Lower leg skin (tissue), 4 donors: ENCODE measurements at regions not wholly inside any gene's neighbourhood (a gene's known extent, or its start where the extent isn't known, plus 50 kb on each side); places are given as distances from the start of the nearest gene placed in this dataset.

Experiments
- DNase-seq, 2 donors: peaks; one replicate each; pipeline ENCODE4 v3.0.0-alpha.2; 2019; ENCODE audit warnings: low spot score in 2 of 2
- H3K4me3 ChIP-seq: fragments of 200-600 bp; sonication (generic); 2 replicates; pipeline ENCODE4 v1.5.1; 2017; ENCODE audit warnings: mild to moderate bottlenecking, low read depth; ENCODE audit not compliant: poor library complexity, severe bottlenecking
- CTCF ChIP-seq, 3 donors: fragments of 450-650 bp; IDR thresholded peaks; one replicate each; pipeline ENCODE4 v1.5.1; 2016; ENCODE audit warnings: antibody characterized with exemption in 3 of 3, mild to moderate bottlenecking in 3 of 3, moderate library complexity in 2 of 3
- POLR2A ChIP-seq, 2 donors: fragments of 450-650 bp; IDR thresholded peaks; one replicate each; pipeline ENCODE4 v1.6.1; 2016 to 2017; ENCODE audit warnings: antibody characterized with exemption in 2 of 2, mild to moderate bottlenecking in 1 of 2, moderate library complexity in 1 of 2
- WGBS, 2 donors: methylation state at CpG; one replicate each; pipeline ENCODE4 v1.1.5; 2018; 5-methylcytosine and 5-hydroxymethylcytosine counted together
- intact Hi-C: fragments of 100-400 bp; cut with DNase I; formaldehyde crosslinking; loops from one replicate; pipeline ENCODE4 v1.15.0; 2023; ENCODE audit warnings: low total_unique reads

- H3K4me3 ChIP-seq = no peak overlapping the region
- no peak for TF ChIP-seq POLR2A (IDR thresholded peaks at IDR 0.05)
- TF ChIP-seq CTCF (IDR thresholded peaks at IDR 0.05) = no peak
- 72 to 74% methylated on average over 7 of the region's 7 CpGs for WGBS, 2 donors
- no peak for DNase-seq
- intact Hi-C loops = no loop called here
Measured at GRCh38 chr1:194698908-194699318, 1512.5 kb upstream of the B3GALT2 start.

GRCh38 chr1:194693244-194693643, 1506.8 kb upstream of the B3GALT2 start:
- no peak overlapping the region for H3K4me3 ChIP-seq
- no peak for TF ChIP-seq CTCF (IDR thresholded peaks at IDR 0.05)
- no peak for TF ChIP-seq POLR2A (IDR thresholded peaks at IDR 0.05)
- intact Hi-C loops = no loop called here
- 78 to 85% methylated on average over 2 of the region's 2 CpGs for WGBS, 2 donors
- no peak for DNase-seq

- WGBS, 2 donors = 56 to 59% methylated on average over 2 of the region's 2 CpGs
- TF ChIP-seq CTCF (IDR thresholded peaks at IDR 0.05) (no peak), POLR2A (IDR thresholded peaks at IDR 0.05) (no peak)
- DNase-seq = no peak
- intact Hi-C loops = no loop called here
- H3K4me3 ChIP-seq = no peak overlapping the region
Measured at GRCh38 chr1:194684636-194685035, 1498.2 kb upstream of the B3GALT2 start.

DNA sequence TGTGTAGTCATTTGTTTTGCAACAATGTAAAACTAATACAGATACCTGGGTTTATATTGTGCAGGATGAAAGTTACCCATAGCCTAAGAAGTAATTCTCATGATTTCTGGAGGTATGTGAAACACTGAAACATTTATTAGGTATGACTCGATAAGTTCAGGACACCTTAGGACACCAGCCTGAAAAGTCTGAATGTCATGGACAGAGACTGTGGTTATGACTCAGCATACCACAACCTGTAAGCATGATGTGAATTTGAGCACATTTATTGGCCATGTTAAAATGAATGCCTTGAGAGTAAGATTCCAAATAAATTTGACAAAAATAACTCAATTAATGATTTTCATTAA, 1471.7 kb upstream of the B3GALT2 start:
- WGBS, 2 donors = 93% methylated on average over 1 of the region's 1 CpG
- no peak for DNase-seq
- TF ChIP-seq CTCF (IDR thresholded peaks at IDR 0.05) (no peak), POLR2A (IDR thresholded peaks at IDR 0.05) (no peak)
- intact Hi-C loops = no loop called here
- H3K4me3 ChIP-seq = no peak overlapping the region

DNA sequence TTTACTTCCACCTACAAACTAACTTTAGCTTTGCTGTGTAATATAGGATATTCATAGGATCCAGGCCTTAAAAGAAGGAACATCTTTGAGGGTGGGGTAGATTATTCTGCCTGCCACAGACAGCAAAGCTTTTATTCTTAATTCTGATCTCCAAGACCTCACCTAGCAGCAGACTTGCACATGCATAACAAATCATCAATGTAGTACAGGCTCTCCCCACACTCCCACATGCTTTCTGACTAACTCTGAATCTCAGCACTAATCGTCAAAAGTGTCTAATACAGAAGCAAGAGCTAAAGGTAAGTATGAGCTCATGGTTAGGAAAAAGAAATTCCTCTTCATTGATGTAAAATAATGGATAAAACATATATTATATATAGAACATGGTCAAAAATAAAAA, 1468.5 kb upstream of the B3GALT2 start:
- 71 to 80% methylated on average over 1 of the region's 1 CpG for WGBS, 2 donors
- H3K4me3 ChIP-seq = no peak overlapping the region
- TF ChIP-seq CTCF (IDR thresholded peaks at IDR 0.05) (no peak), POLR2A (IDR thresholded peaks at IDR 0.05) (no peak)
- DNase-seq = no peak
- intact Hi-C loops = no loop called here

DNA sequence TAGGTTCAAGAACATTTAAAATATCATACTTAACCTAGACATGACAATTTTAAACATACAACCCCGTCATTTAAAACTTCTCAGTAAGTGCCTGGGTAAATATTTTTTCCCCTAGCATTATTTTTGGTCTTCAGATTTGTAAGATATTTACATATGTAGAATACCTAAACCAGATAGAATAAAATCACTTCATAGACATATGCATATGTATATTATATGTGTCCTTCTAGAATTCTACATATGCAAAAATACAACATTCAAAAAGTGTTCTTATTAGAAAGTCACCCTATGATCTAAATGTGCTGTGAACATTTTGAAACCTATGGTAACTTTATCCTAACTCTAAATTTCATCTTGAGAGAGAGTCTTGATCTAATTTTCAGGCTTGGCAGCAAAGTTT, 1467.0 kb upstream of the B3GALT2 start:
- no peak for TF ChIP-seq POLR2A (IDR thresholded peaks at IDR 0.05)
- no peak for TF ChIP-seq CTCF (IDR thresholded peaks at IDR 0.05)
- WGBS, 2 donors = 74 to 82% methylated on average over 1 of the region's 1 CpG
- DNase-seq = no peak
- intact Hi-C loops = no loop called here
- no peak overlapping the region for H3K4me3 ChIP-seq
